ENCODE measurements at regions not wholly inside any gene's neighbourhood (a gene's known extent, or its start where the extent isn't known, plus 50 kb on each side); places are given as distances from the start of the nearest gene placed in this dataset.

GRCh38 chr20:60540591-60540990, 582.4 kb downstream of the CDH26 start:
- DNase-seq: no peak

GRCh38 chr20:60541991-60542390, 583.8 kb downstream of the CDH26 start:
- no peak for DNase-seq

GRCh38 chr20:60543598-60543997, 585.4 kb downstream of the CDH26 start:
- no peak for DNase-seq

GRCh38 chr20:60553095-60553494, 594.9 kb downstream of the CDH26 start:
- DNase-seq: no peak

GRCh38 chr20:60558486-60558885, 600.3 kb downstream of the CDH26 start:
- no peak for DNase-seq

GRCh38 chr20:60559462-60559861, 601.2 kb downstream of the CDH26 start:
- no peak for DNase-seq

GRCh38 chr20:60561052-60561451, 602.8 kb downstream of the CDH26 start:
- DNase-seq: no peak

GRCh38 chr20:60565083-60565482, 606.9 kb downstream of the CDH26 start:
- DNase-seq: no peak

- no peak for DNase-seq
Observed at GRCh38 chr20:60565551-60565950, 607.3 kb downstream of the CDH26 start.

- DNase-seq: no peak
Observed at GRCh38 chr20:60569116-60569515, 610.9 kb downstream of the CDH26 start.

- DNase-seq: no peak
Observed at GRCh38 chr20:60570481-60571277, 612.5 kb downstream of the CDH26 start.

GRCh38 chr20:60573003-60573680, 614.9 kb downstream of the CDH26 start:
- DNase-seq: peak; percentile 16

GRCh38 chr20:60576236-60576635, 618.0 kb downstream of the CDH26 start:
- no peak for DNase-seq

GRCh38 chr20:60579941-60580515, 621.8 kb downstream of the CDH26 start:
- DNase-seq: no peak

- no peak for DNase-seq
Observed at GRCh38 chr20:60581606-60582115, 623.4 kb downstream of the CDH26 start.

GRCh38 chr20:60583741-60584140, 625.5 kb downstream of the CDH26 start:
- DNase-seq: no peak

- DNase-seq: no peak
Observed at GRCh38 chr20:60584221-60584620, 626.0 kb downstream of the CDH26 start.

- no peak for DNase-seq
Observed at GRCh38 chr20:60585651-60586050, 627.4 kb downstream of the CDH26 start.

GRCh38 chr20:60586269-60587050, 628.2 kb downstream of the CDH26 start:
- no peak for DNase-seq

GRCh38 chr20:60587986-60588385, 629.8 kb downstream of the CDH26 start:
- DNase-seq: no peak

- no peak for DNase-seq
Observed at GRCh38 chr20:60589623-60590022, 631.4 kb downstream of the CDH26 start.

- DNase-seq: no peak
Observed at GRCh38 chr20:60591172-60591799, 633.1 kb downstream of the CDH26 start.

GRCh38 chr20:60598528-60598927, 640.3 kb downstream of the CDH26 start:
- DNase-seq: no peak

All from midbrain (tissue), 1 donor.